PC-9 (cell line): ENCODE measurements at regions not wholly inside any gene's neighbourhood (a gene's known extent, or its start where the extent isn't known, plus 50 kb on each side); places are given as distances from the start of the nearest gene placed in this dataset.
A peak's percentile ranks its signal among the peaks of the same experiment; 100 is the strongest.

Source experiments
- BruUV-seq: library from RNA; stranded (reverse); fragments of 400-500 nt; replicated peaks from 2 replicates; lab custom pipeline; 2021; lab: Mats Ljungman, UMichigan
- CTCF ChIA-PET: fragments of 300-600 bp; sonication (Branson Sonifier 250); formaldehyde crosslinking; loops from one replicate; lab custom pipeline; 2022; ENCODE audit warnings: antibody characterized with exemption; lab: Charles Lee
- POLR2A ChIA-PET: fragments of 300-600 bp; sonication (Branson Sonifier 250); formaldehyde crosslinking; loops from one replicate; lab custom pipeline; 2022; ENCODE audit warnings: antibody characterized with exemption; ENCODE audit not compliant: unreplicated experiment; lab: Charles Lee
- DNase-seq, 2 experiments: peaks; one replicate each; pipeline versions ENCODE4 v3.0.0 to v3.0.0-alpha.2; 2015 to 2022; ENCODE audit warnings: mixed read lengths in 1 of 2
- H2AFZ ChIP-seq: fragments of 200-600 bp; sonication (generic); 2 replicates; pipeline ENCODE4 v1.8.1; 2017; ENCODE audit warnings: antibody characterized with exemption
- H3F3A ChIP-seq: fragments of 200-600 bp; sonication (generic); 2 replicates; pipeline ENCODE4 v1.8.1; 2017; ENCODE audit warnings: antibody characterized with exemption, mild to moderate bottlenecking, low read depth; ENCODE audit not compliant: insufficient read depth
- H3K27ac ChIP-seq: fragments of 200-600 bp; sonication (generic); 2 replicates; pipeline ENCODE4 v1.6.1; 2016; ENCODE audit warnings: mixed run types
- H3K27me3 ChIP-seq: fragments of 200-600 bp; sonication (generic); 2 replicates; pipeline ENCODE4 v1.6.1; 2016; ENCODE audit warnings: low read depth, mixed run types; ENCODE audit not compliant: insufficient read depth
- H3K36me3 ChIP-seq: fragments of 200-600 bp; sonication (generic); 2 replicates; pipeline ENCODE4 v1.6.1; 2016; ENCODE audit warnings: low read depth, mixed run types
- H3K4me1 ChIP-seq: fragments of 200-600 bp; sonication (generic); replicated peaks from 2 replicates; pipeline ENCODE4 v1.6.1; 2016; ENCODE audit warnings: mixed run types; ENCODE audit not compliant: insufficient read depth
- H3K4me2 ChIP-seq: fragments of 200-600 bp; sonication (generic); 2 replicates; pipeline ENCODE4 v1.6.1; 2017; ENCODE audit warnings: mixed run types
- H3K4me3 ChIP-seq: fragments of 200-600 bp; sonication (generic); 2 replicates; pipeline ENCODE4 v1.6.1; 2016; ENCODE audit warnings: mixed run types
- H3K79me2 ChIP-seq: fragments of 200-600 bp; sonication (generic); 2 replicates; pipeline ENCODE4 v1.6.1; 2017; ENCODE audit warnings: low read depth, mixed run types
- H3K9me2 ChIP-seq: fragments of 200-600 bp; sonication (generic); 2 replicates; pipeline ENCODE4 v1.8.1; 2017; ENCODE audit warnings: mild to moderate bottlenecking; ENCODE audit not compliant: insufficient read depth
- H3K9me3 ChIP-seq: fragments of 200-600 bp; sonication (generic); 2 replicates; pipeline ENCODE4 v1.8.1; 2016; ENCODE audit warnings: low read depth; ENCODE audit not compliant: insufficient read depth
- H4K20me1 ChIP-seq: fragments of 200-600 bp; sonication (generic); 2 replicates; pipeline ENCODE4 v1.8.1; 2017; ENCODE audit not compliant: insufficient read depth
- EZH2 ChIP-seq: fragments of 200-600 bp; sonication (generic); IDR thresholded peaks from 2 replicates; pipeline ENCODE4 v1.8.0; 2017; ENCODE audit warnings: antibody characterized with exemption, low read depth
- intact Hi-C: fragments of 100-400 bp; cut with micrococcal nuclease; formaldehyde crosslinking; loops from one replicate; pipeline ENCODE4 v1.10.0; 2022; ENCODE audit not compliant: unreplicated experiment
- TF ChIP-seq, protein P1 (sequence below): fragments of 200-600 bp; sonication (generic); conservative IDR thresholded peaks from 2 replicates; pipeline ENCODE4 v1.6.1; 2017; ENCODE audit warnings: mixed run types, antibody characterized with exemption, mild to moderate bottlenecking, moderate library complexity

GRCh38 chr7:109266610-109267009 is 696.9 kb downstream of the DNAJB9 start:
- no peak for TF ChIP-seq EZH2
- Histone ChIP-seq H3K27ac (no peak overlapping the region), H4K20me1 (no peaks in the 10 kb centered on the region), H3K9me3 (no peaks in the 10 kb centered on the region), H3F3A (no peaks in the 10 kb centered on the region), H2AFZ (no peak overlapping the region), H3K4me3 (no peak overlapping the region), H3K9me2 (no peaks in the 10 kb centered on the region), H3K36me3 (no peaks in the 10 kb centered on the region), H3K79me2 (no peaks in the 10 kb centered on the region), H3K27me3 (no peaks in the 10 kb centered on the region), H3K4me1 (no peaks in the 10 kb centered on the region), H3K4me2 (no peak overlapping the region)
- BruUV-seq: no TSS peak
- intact Hi-C loops: no loop called here
- POLR2A ChIA-PET: no interaction called here
- no peak for DNase-seq
- CTCF ChIA-PET: no interaction called here

DNA sequence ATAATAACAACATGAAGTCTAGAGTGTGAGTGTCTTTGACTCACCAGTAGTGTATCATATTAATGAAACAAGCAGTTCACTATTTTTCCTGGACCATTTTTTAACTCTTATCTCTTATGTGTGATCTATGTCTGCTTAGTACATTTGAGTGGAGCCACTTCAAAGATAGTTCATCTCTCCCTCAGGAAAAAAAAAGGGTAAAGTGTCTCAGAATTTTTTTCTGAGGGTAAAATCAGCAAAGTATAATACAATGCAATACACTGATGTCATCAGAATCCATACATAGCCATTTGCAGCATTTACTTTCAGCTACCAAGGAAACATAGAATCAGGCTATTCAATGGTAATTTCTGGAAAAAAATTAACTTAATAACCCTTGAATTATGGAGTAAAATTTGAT is 706.7 kb downstream of the DNAJB9 start:
- no peaks in the 10 kb centered on the region for H3K9me3 ChIP-seq
- H3K4me3 ChIP-seq: no peak overlapping the region
- H3K4me2 ChIP-seq: no peak overlapping the region
- H3K36me3 ChIP-seq: no peaks in the 10 kb centered on the region
- no peak overlapping the region for H3K27ac ChIP-seq
- H3K9me2 ChIP-seq: 0 out of 2 replicates have a peak, but pooled peaks cover 3% of the 10 kb centered on the region
- POLR2A ChIA-PET: no interaction called here
- CTCF ChIA-PET: no interaction called here
- intact Hi-C loops: no loop called here
- DNase-seq: no peak
- H3K79me2 ChIP-seq: no peaks in the 10 kb centered on the region
- no peaks in the 10 kb centered on the region for H3F3A ChIP-seq
- H3K4me1 ChIP-seq: no peaks in the 10 kb centered on the region
- BruUV-seq: no TSS peak
- TF ChIP-seq, protein P1, sequence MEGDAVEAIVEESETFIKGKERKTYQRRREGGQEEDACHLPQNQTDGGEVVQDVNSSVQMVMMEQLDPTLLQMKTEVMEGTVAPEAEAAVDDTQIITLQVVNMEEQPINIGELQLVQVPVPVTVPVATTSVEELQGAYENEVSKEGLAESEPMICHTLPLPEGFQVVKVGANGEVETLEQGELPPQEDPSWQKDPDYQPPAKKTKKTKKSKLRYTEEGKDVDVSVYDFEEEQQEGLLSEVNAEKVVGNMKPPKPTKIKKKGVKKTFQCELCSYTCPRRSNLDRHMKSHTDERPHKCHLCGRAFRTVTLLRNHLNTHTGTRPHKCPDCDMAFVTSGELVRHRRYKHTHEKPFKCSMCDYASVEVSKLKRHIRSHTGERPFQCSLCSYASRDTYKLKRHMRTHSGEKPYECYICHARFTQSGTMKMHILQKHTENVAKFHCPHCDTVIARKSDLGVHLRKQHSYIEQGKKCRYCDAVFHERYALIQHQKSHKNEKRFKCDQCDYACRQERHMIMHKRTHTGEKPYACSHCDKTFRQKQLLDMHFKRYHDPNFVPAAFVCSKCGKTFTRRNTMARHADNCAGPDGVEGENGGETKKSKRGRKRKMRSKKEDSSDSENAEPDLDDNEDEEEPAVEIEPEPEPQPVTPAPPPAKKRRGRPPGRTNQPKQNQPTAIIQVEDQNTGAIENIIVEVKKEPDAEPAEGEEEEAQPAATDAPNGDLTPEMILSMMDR: no peak
- TF ChIP-seq EZH2: no peak
- H3K27me3 ChIP-seq: no peaks in the 10 kb centered on the region
- no peak overlapping the region for H2AFZ ChIP-seq
- H4K20me1 ChIP-seq: no peaks in the 10 kb centered on the region

GRCh38 chr7:109282726-109283125 is 713.1 kb downstream of the DNAJB9 start:
- no peak overlapping the region for H2AFZ ChIP-seq
- H3K4me3 ChIP-seq: no peak overlapping the region
- intact Hi-C loops: no loop called here
- H3K4me2 ChIP-seq: no peak overlapping the region
- no peaks in the 10 kb centered on the region for H3K79me2 ChIP-seq
- TF ChIP-seq EZH2: no peak
- TF ChIP-seq, protein P1: no peak
- ChIA-PET POLR2A (no interaction called here), CTCF (no interaction called here)
- no peak overlapping the region for H3K27ac ChIP-seq
- H3K4me1 ChIP-seq: no peaks in the 10 kb centered on the region
- H3F3A ChIP-seq: no peaks in the 10 kb centered on the region
- H3K36me3 ChIP-seq: no peaks in the 10 kb centered on the region
- no peaks in the 10 kb centered on the region for H3K27me3 ChIP-seq
- no peaks in the 10 kb centered on the region for H3K9me2 ChIP-seq
- H4K20me1 ChIP-seq: no peaks in the 10 kb centered on the region
- DNase-seq: no peak
- BruUV-seq: no TSS peak
- H3K9me3 ChIP-seq: no peaks in the 10 kb centered on the region

- POLR2A ChIA-PET: no interaction called here
- Histone ChIP-seq H3K79me2 (no peaks in the 10 kb centered on the region), H3K4me3 (no peak overlapping the region), H3K27ac (no peak overlapping the region), H3K27me3 (no peaks in the 10 kb centered on the region), H3K9me2 (no peaks in the 10 kb centered on the region; the same call in 1 of the 2 replicates), H3K36me3 (no peaks in the 10 kb centered on the region), H3K4me1 (no peaks in the 10 kb centered on the region), H3K9me3 (no peaks in the 10 kb centered on the region), H4K20me1 (no peaks in the 10 kb centered on the region), H2AFZ (0 out of 2 replicates have a peak overlapping the region, but pooled peaks have one; percentile 55), H3K4me2 (no peak overlapping the region), H3F3A (no peaks in the 10 kb centered on the region)
- no peak for DNase-seq
- no TSS peak for BruUV-seq
- CTCF ChIA-PET: no interaction called here
- intact Hi-C loops: no loop called here
- TF ChIP-seq EZH2: no peak
- TF ChIP-seq, protein P1: no peak
Observed at GRCh38 chr7:109284943-109285342, 715.3 kb downstream of the DNAJB9 start.
